NT2/D1 (cell line): ENCODE measurements at regions not wholly inside any gene's neighbourhood (a gene's known extent, or its start where the extent isn't known, plus 50 kb on each side); places are given as distances from the start of the nearest gene placed in this dataset.

ENCODE experiments used
- YY1 ChIP-seq: IDR thresholded peaks from 2 replicates; pipeline ENCODE4 v1.6.1; 2011; ENCODE audit not compliant: insufficient read length, insufficient read depth
- ZNF274 ChIP-seq: IDR thresholded peaks from 2 replicates; pipeline ENCODE4 v1.6.1; 2011; ENCODE audit warnings: mild to moderate bottlenecking, low read depth, low read length

- TF ChIP-seq ZNF274 (no peak), YY1 (no peak)
Measured at GRCh38 chr18:28575123-28575522, 398.2 kb upstream of the CDH2 start.
